Common myeloid progenitor, CD34-positive (primary cell): ENCODE measurements at regions not wholly inside any gene's neighbourhood (a gene's known extent, or its start where the extent isn't known, plus 50 kb on each side); places are given as distances from the start of the nearest gene placed in this dataset.
A peak's percentile ranks its signal among the peaks of the same experiment; 100 is the strongest.

Experiments used
- CTCF ChIA-PET: fragments of 350-600 bp; sonication (Branson Sonifier 250); formaldehyde crosslinking; loops from one replicate; lab custom pipeline; 2021; ENCODE audit warnings: antibody characterized with exemption; lab: Charles Lee
- POLR2A ChIA-PET: fragments of 350-600 bp; sonication (Branson Sonifier 250); formaldehyde crosslinking; loops from one replicate; lab custom pipeline; 2021; ENCODE audit warnings: antibody characterized with exemption; lab: Charles Lee
- DNase-seq, 3 donors: peaks; one replicate each; pipeline versions ENCODE4 v3.0.0 to v3.0.0-alpha.2; 2013
- H3K27ac ChIP-seq, 2 experiments: 1 replicate in 1 of 2; 2 replicates in 1 of 2; pipeline ENCODE4 v1.7.0; 2013; ENCODE audit warnings: inconsistent platforms in 2 of 2, low read length in 2 of 2, mild to moderate bottlenecking in 2 of 2, low read depth in 1 of 2, moderate library complexity in 1 of 2; ENCODE audit not compliant: severe bottlenecking in 2 of 2, insufficient read depth in 1 of 2, poor library complexity in 1 of 2
- H3K27me3 ChIP-seq, 5 experiments: replicated peaks in 2 of 5; 1 replicate in 3 of 5; 2 replicates in 2 of 5; pipeline versions ENCODE4 v1.6.1 to v1.7.0; 2013; ENCODE audit warnings: low read length in 4 of 5, mild to moderate bottlenecking in 2 of 5, moderate library complexity in 2 of 5, inconsistent platforms in 1 of 5; ENCODE audit not compliant: insufficient read depth in 5 of 5, control insufficient read depth in 4 of 5
- H3K36me3 ChIP-seq, 4 experiments: 1 replicate in 2 of 4; 2 replicates in 2 of 4; pipeline versions ENCODE4 v1.6.1 to v1.7.0; 2013; ENCODE audit warnings: low read length in 3 of 4, control low read depth in 1 of 4, mild to moderate bottlenecking in 1 of 4; ENCODE audit not compliant: control insufficient read depth in 4 of 4, insufficient read depth in 4 of 4
- H3K4me1 ChIP-seq, 4 experiments: 1 replicate in 3 of 4; 2 replicates in 1 of 4; pipeline versions ENCODE4 v1.6.1 to v1.7.1; 2013; ENCODE audit warnings: low read length in 3 of 4, mild to moderate bottlenecking in 3 of 4, control low read depth in 1 of 4, inconsistent platforms in 1 of 4, moderate library complexity in 1 of 4; ENCODE audit not compliant: control insufficient read depth in 4 of 4, insufficient read depth in 4 of 4; ENCODE audit errors: control extremely low read depth in 1 of 4
- H3K4me3 ChIP-seq, 7 experiments: 1 replicate in 4 of 7; 2 replicates in 3 of 7; pipeline versions ENCODE4 v1.5.1 to v1.7.0; 2013; ENCODE audit warnings: mild to moderate bottlenecking in 7 of 7, low read length in 6 of 7, moderate library complexity in 6 of 7, inconsistent platforms in 2 of 7, low read depth in 2 of 7, control low read depth in 1 of 7; ENCODE audit not compliant: insufficient read depth in 4 of 7, control insufficient read depth in 1 of 7; ENCODE audit errors: extremely low read depth in 1 of 7
- H3K9me3 ChIP-seq, 5 experiments: 1 replicate in 4 of 5; 2 replicates in 1 of 5; pipeline versions ENCODE4 v1.6.1 to v1.7.1; 2013; ENCODE audit warnings: low read length in 4 of 5, mild to moderate bottlenecking in 2 of 5, inconsistent platforms in 1 of 5, low read depth in 1 of 5, moderate library complexity in 1 of 5; ENCODE audit not compliant: control insufficient read depth in 4 of 5, insufficient read depth in 2 of 5; ENCODE audit errors: control extremely low read depth in 1 of 5
- WGBS: methylation state at CpG from one replicate; pipeline ENCODE4 v1.1.5; 2013; ENCODE audit not compliant: insufficient coverage; 5-methylcytosine and 5-hydroxymethylcytosine counted together

GRCh38 chr4:189305500-189305899 is 635.2 kb upstream of the FRG1 start:
- H3K9me3 ChIP-seq = no peaks in the 10 kb centered on the region
- ChIA-PET POLR2A (no interaction called here), CTCF (no interaction called here)
- no peaks in the 10 kb centered on the region for H3K27me3 ChIP-seq
- peaks cover 0 to 10% (median 0%) of the 10 kb centered on the region in 4 experiments for H3K4me1 ChIP-seq
- H3K27ac ChIP-seq = no peak overlapping the region
- H3K4me3 ChIP-seq = no peak overlapping the region
- WGBS = 32% methylated on average over 3 of the region's 3 CpGs
- peak in 2 of 3 donors; percentile 28 to 56 for DNase-seq
- no peaks in the 10 kb centered on the region for H3K36me3 ChIP-seq

GRCh38 chr4:189311251-189311650 is 629.4 kb upstream of the FRG1 start:
- ChIA-PET CTCF (no interaction called here), POLR2A (interaction anchor here (0.6 kb wide), 1 partner anchor 996 kb away, joined by 3 read pairs; no protein-coding TSS in a partner anchor)
- DNase-seq = no peak
- no peak overlapping the region for H3K4me3 ChIP-seq
- H3K27me3 ChIP-seq = no peaks in the 10 kb centered on the region
- no peaks in the 10 kb centered on the region for H3K36me3 ChIP-seq
- peaks cover 0 to 3% (median 0%) of the 10 kb centered on the region in 5 experiments for H3K9me3 ChIP-seq
- WGBS = 89% methylated on average over 1 of the region's 1 CpG
- H3K4me1 ChIP-seq = no peaks in the 10 kb centered on the region
- H3K27ac ChIP-seq = no peak overlapping the region

GRCh38 chr4:189313064-189313463 is 627.6 kb upstream of the FRG1 start:
- POLR2A ChIA-PET = no interaction called here
- DNase-seq = no peak

GRCh38 chr4:189313861-189314513 is 626.7 kb upstream of the FRG1 start:
- Histone ChIP-seq H3K27me3 (no peaks in the 10 kb centered on the region), H3K9me3 (peaks cover 0 to 3% (median 0%) of the 10 kb centered on the region in 5 experiments), H3K4me3 (no peak overlapping the region), H3K36me3 (no peaks in the 10 kb centered on the region), H3K4me1 (no peaks in the 10 kb centered on the region), H3K27ac (no peak overlapping the region)
- ChIA-PET CTCF (no interaction called here), POLR2A (no interaction called here)
- WGBS = 85% methylated on average over 5 of the region's 24 CpGs
- DNase-seq = no peak

More at GRCh38 chr4:189313064-189313463, 627.6 kb upstream of the FRG1 start:
- H3K36me3 ChIP-seq = no peaks in the 10 kb centered on the region
- H3K27me3 ChIP-seq = no peaks in the 10 kb centered on the region
- CTCF ChIA-PET = no interaction called here
- H3K4me3 ChIP-seq = no peak overlapping the region
- 93% methylated on average over 3 of the region's 4 CpGs for WGBS
- H3K9me3 ChIP-seq = peaks cover 0 to 3% (median 0%) of the 10 kb centered on the region in 5 experiments
- no peaks in the 10 kb centered on the region for H3K4me1 ChIP-seq
- no peak overlapping the region for H3K27ac ChIP-seq

- Histone ChIP-seq H3K36me3 (no peaks in the 10 kb centered on the region), H3K4me3 (no peak overlapping the region), H3K4me1 (no peaks in the 10 kb centered on the region), H3K9me3 (no peaks in the 10 kb centered on the region), H3K27ac (no peak overlapping the region), H3K27me3 (no peaks in the 10 kb centered on the region)
- CTCF ChIA-PET = no interaction called here
- WGBS = 85% methylated on average over 3 of the region's 6 CpGs
- POLR2A ChIA-PET = no interaction called here
- DNase-seq = no peak
These were observed 618.2 kb upstream of the FRG1 start for GRCh38 chr4:189322426-189322825.

GRCh38 chr4:189341881-189342280 is 598.8 kb upstream of the FRG1 start:
- no peak overlapping the region for H3K4me3 ChIP-seq
- 93% methylated on average over 3 of the region's 3 CpGs for WGBS
- DNase-seq = no peak
- no peak overlapping the region for H3K27ac ChIP-seq
- no peaks in the 10 kb centered on the region for H3K4me1 ChIP-seq
- peaks cover 0 to 8% (median 1%) of the 10 kb centered on the region in 5 experiments for H3K9me3 ChIP-seq
- H3K27me3 ChIP-seq = no peaks in the 10 kb centered on the region
- no peaks in the 10 kb centered on the region for H3K36me3 ChIP-seq
- CTCF ChIA-PET = no interaction called here
- POLR2A ChIA-PET = interaction anchor here (0.6 kb wide), 1 partner anchor 11 kb away, joined by 5 read pairs; no protein-coding TSS in a partner anchor

- Histone ChIP-seq H3K27ac (no peak overlapping the region), H3K36me3 (no peaks in the 10 kb centered on the region), H3K27me3 (no peaks in the 10 kb centered on the region), H3K4me1 (no peaks in the 10 kb centered on the region), H3K9me3 (peaks cover 0 to 6% (median 0%) of the 10 kb centered on the region in 5 experiments), H3K4me3 (no peak overlapping the region)
- ChIA-PET CTCF (no interaction called here), POLR2A (no interaction called here)
- no peak for DNase-seq
- WGBS = 90% methylated on average over 33 of the region's 33 CpGs
These were observed 585.1 kb upstream of the FRG1 start for GRCh38 chr4:189355590-189355989.
